GM12878 (cell line): ENCODE measurements at regions not wholly inside any gene's neighbourhood (a gene's known extent, or its start where the extent isn't known, plus 50 kb on each side); places are given as distances from the start of the nearest gene placed in this dataset.

ENCODE experiments used
- DPF2 ChIP-seq: fragments of 450-650 bp; IDR thresholded peaks from 2 replicates; pipeline ENCODE4 v1.6.1; 2017; ENCODE audit warnings: mild to moderate bottlenecking
- RAD21 ChIP-seq: IDR thresholded peaks from 2 replicates; pipeline ENCODE4 v1.6.1; 2011; ENCODE audit warnings: mild to moderate bottlenecking, low read depth, low read length, moderate library complexity; ENCODE audit not compliant: insufficient read depth
- TF ChIP-seq, protein P1 (sequence below), 3 experiments: IDR thresholded peaks in 2 of 3; conservative IDR thresholded peaks in 1 of 3; 2 replicates each; pipeline ENCODE4 v1.5.1; 2011; ENCODE audit warnings: low read depth in 3 of 3, low read length in 3 of 3, mild to moderate bottlenecking in 3 of 3, control low read depth in 2 of 3, moderate library complexity in 2 of 3, inconsistent platforms in 1 of 3, mixed read lengths in 1 of 3; ENCODE audit not compliant: control insufficient read depth in 2 of 3, insufficient read depth in 1 of 3; ENCODE audit errors: extremely low read depth in 1 of 3

DNA sequence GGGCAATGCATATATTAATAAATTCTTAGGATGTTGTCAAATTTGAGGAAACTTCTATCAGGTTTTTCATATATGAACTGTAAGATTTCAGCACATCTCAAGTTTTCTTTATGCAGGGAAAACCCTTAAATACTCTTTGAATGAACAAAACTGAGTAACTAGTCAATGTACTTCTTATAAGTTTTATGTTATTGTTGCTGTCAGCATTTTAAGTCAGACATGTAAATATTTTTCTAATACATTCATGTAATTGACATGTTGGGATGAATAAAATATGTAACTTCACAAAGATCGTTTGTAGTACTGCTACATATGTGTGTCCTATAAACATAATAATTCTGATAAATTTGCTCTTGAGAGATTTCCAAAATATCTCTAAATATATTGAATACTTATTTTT lies 109.6 kb downstream of the BMP4 start:
- TF ChIP-seq RAD21 = no peak
- TF ChIP-seq, protein P1, sequence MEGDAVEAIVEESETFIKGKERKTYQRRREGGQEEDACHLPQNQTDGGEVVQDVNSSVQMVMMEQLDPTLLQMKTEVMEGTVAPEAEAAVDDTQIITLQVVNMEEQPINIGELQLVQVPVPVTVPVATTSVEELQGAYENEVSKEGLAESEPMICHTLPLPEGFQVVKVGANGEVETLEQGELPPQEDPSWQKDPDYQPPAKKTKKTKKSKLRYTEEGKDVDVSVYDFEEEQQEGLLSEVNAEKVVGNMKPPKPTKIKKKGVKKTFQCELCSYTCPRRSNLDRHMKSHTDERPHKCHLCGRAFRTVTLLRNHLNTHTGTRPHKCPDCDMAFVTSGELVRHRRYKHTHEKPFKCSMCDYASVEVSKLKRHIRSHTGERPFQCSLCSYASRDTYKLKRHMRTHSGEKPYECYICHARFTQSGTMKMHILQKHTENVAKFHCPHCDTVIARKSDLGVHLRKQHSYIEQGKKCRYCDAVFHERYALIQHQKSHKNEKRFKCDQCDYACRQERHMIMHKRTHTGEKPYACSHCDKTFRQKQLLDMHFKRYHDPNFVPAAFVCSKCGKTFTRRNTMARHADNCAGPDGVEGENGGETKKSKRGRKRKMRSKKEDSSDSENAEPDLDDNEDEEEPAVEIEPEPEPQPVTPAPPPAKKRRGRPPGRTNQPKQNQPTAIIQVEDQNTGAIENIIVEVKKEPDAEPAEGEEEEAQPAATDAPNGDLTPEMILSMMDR (IDR thresholded peaks at IDR 0.05 in 2 of 3, conservative IDR thresholded peaks at IDR 0.05 in 1 of 3; ENCODE audit: control insufficient read depth in 2 of 3, extremely low read depth in 1 of 3, insufficient read depth in 1 of 3, low read depth in 3 of 3, low read length in 3 of 3) = no peak
- TF ChIP-seq DPF2 = no peak
